GM23338 (cell line): ENCODE measurements at regions not wholly inside any gene's neighbourhood (a gene's known extent, or its start where the extent isn't known, plus 50 kb on each side); places are given as distances from the start of the nearest gene placed in this dataset.

Experiments
- ATAC-seq: fragments of 200-7000 bp; cut with Tn5 transposase; 3 replicates; pipeline ENCODE4 v1.9.1; 2020
- DNase-seq: peaks from one replicate; pipeline ENCODE4 v3.0.0-alpha.2; 2015; ENCODE audit warnings: low spot score
- H2AFZ ChIP-seq: fragments of 200-600 bp; sonication (generic); 2 replicates; pipeline ENCODE4 v1.8.0; 2016; ENCODE audit warnings: antibody characterized with exemption, mild to moderate bottlenecking, moderate library complexity
- H3F3A ChIP-seq: fragments of 200-600 bp; sonication (generic); replicated peaks from 2 replicates; pipeline ENCODE4 v1.8.0; 2017; ENCODE audit warnings: antibody characterized with exemption, mixed run types, low read depth
- H3K27ac ChIP-seq: fragments of 200-600 bp; sonication (generic); 2 replicates; pipeline ENCODE4 v1.6.1; 2016; ENCODE audit warnings: low read depth
- H3K27me3 ChIP-seq: fragments of 200-600 bp; sonication (generic); 2 replicates; pipeline ENCODE4 v1.8.0; 2016; ENCODE audit warnings: mild to moderate bottlenecking, mixed run types, moderate library complexity; ENCODE audit not compliant: insufficient read depth
- H3K36me3 ChIP-seq: fragments of 200-600 bp; sonication (generic); 2 replicates; pipeline ENCODE4 v1.8.0; 2016; ENCODE audit warnings: mild to moderate bottlenecking; ENCODE audit not compliant: insufficient read depth
- H3K4me1 ChIP-seq: fragments of 200-600 bp; sonication (generic); 2 replicates; pipeline ENCODE4 v1.8.0; 2016; ENCODE audit warnings: mild to moderate bottlenecking, moderate library complexity; ENCODE audit not compliant: insufficient read depth
- H3K4me2 ChIP-seq: fragments of 200-600 bp; sonication (generic); 2 replicates; pipeline ENCODE4 v1.7.1; 2017; ENCODE audit warnings: mixed run types
- H3K4me3 ChIP-seq: fragments of 200-600 bp; sonication (generic); 2 replicates; pipeline ENCODE4 v1.6.1; 2016; ENCODE audit warnings: mixed run types
- H3K79me2 ChIP-seq: fragments of 200-600 bp; sonication (generic); replicated peaks from 2 replicates; pipeline ENCODE4 v1.8.0; 2017; ENCODE audit warnings: mild to moderate bottlenecking; ENCODE audit not compliant: insufficient read depth
- H3K9me2 ChIP-seq: fragments of 200-600 bp; sonication (generic); 2 replicates; pipeline ENCODE4 v1.8.0; 2017; ENCODE audit not compliant: insufficient read depth
- H4K20me1 ChIP-seq: fragments of 200-600 bp; sonication (generic); replicated peaks from 2 replicates; pipeline ENCODE4 v1.8.0; 2017; ENCODE audit warnings: mild to moderate bottlenecking; ENCODE audit not compliant: insufficient read depth
- H3K27ac Mint-ChIP-seq: 2 replicates; pipeline ENCODE4 v1.8.0; 2020; ENCODE audit warnings: inconsistent platforms, mild to moderate bottlenecking, moderate library complexity, mixed read lengths
- H3K27me3 Mint-ChIP-seq: 3 replicates; pipeline ENCODE4 v1.8.0; 2022; ENCODE audit warnings: low read depth, mild to moderate bottlenecking, moderate library complexity, mixed read lengths, inconsistent platforms; ENCODE audit not compliant: insufficient read depth, poor library complexity
- H3K36me3 Mint-ChIP-seq: 3 replicates; pipeline ENCODE4 v1.8.0; 2021; ENCODE audit warnings: low read depth, mild to moderate bottlenecking, inconsistent platforms, moderate library complexity, mixed read lengths
- H3K4me1 Mint-ChIP-seq: 3 replicates; pipeline ENCODE4 v1.8.0; 2020; ENCODE audit warnings: mild to moderate bottlenecking, inconsistent platforms, mixed read lengths
- H3K4me3 Mint-ChIP-seq: 3 replicates; pipeline ENCODE4 v1.8.0; 2021; ENCODE audit warnings: moderate library complexity, mild to moderate bottlenecking, inconsistent platforms, mixed read lengths
- H3K9me3 Mint-ChIP-seq: 3 replicates; pipeline ENCODE4 v1.8.0; 2020; ENCODE audit warnings: moderate library complexity, mild to moderate bottlenecking, inconsistent platforms, mixed read lengths
- CREB1 ChIP-seq: fragments of 250-450 bp; sonication (Bioruptor Pico); IDR thresholded peaks from 2 replicates; pipeline ENCODE4 v1.5.0; 2020; ENCODE audit warnings: low read depth, mild to moderate bottlenecking, moderate library complexity
- ETS1 ChIP-seq: IDR thresholded peaks from 2 replicates; pipeline ENCODE4 v1.6.1; 2016; ENCODE audit warnings: antibody characterized with exemption
- JUNB ChIP-seq: IDR thresholded peaks from one replicate; pipeline ENCODE4 v1.6.1; 2016; ENCODE audit warnings: antibody characterized with exemption; ENCODE audit not compliant: unreplicated experiment
- NANOG ChIP-seq: IDR thresholded peaks from 2 replicates; pipeline ENCODE4 v1.6.1; 2016; ENCODE audit warnings: antibody characterized with exemption, borderline replicate concordance
- TF ChIP-seq, protein P1 (sequence below), 2 experiments: fragments of 200-600 bp in 1 of 2; sonication (generic) in 1 of 2; conservative IDR thresholded peaks; 2 replicates each; pipeline versions ENCODE4 v1.5.1 to v1.6.1; 2016 to 2017; ENCODE audit warnings: antibody characterized with exemption in 2 of 2, low read depth in 2 of 2, mild to moderate bottlenecking in 2 of 2, moderate library complexity in 1 of 2
- TF ChIP-seq, protein P2 (sequence below): fragments of 250-450 bp; sonication (Bioruptor Pico); IDR thresholded peaks from 2 replicates; pipeline ENCODE4 v1.5.0; 2020; ENCODE audit warnings: mild to moderate bottlenecking, moderate library complexity

GRCh38 chr1:195376190-195376589 is 1232.0 kb downstream of the KCNT2 start:
- Mint-ChIP-seq H3K27ac (no peak overlapping the region), H3K36me3 (no peaks in the 10 kb centered on the region), H3K9me3 (no peaks in the 10 kb centered on the region), H3K27me3 (no peaks in the 10 kb centered on the region), H3K4me1 (peaks cover 9% of the 10 kb centered on the region; the same call in 2 of the 3 replicates), H3K4me3 (no peak overlapping the region)
- Histone ChIP-seq H4K20me1 (no peaks in the 10 kb centered on the region), H3K9me2 (no peaks in the 10 kb centered on the region), H2AFZ (peak overlapping the region; percentile 76; the same call in 1 of the 2 replicates), H3F3A (no peaks in the 10 kb centered on the region), H3K79me2 (no peaks in the 10 kb centered on the region), H3K4me3 (no peak overlapping the region), H3K4me1 (no peaks in the 10 kb centered on the region), H3K27ac (no peak overlapping the region), H3K36me3 (no peaks in the 10 kb centered on the region), H3K27me3 (no peaks in the 10 kb centered on the region), H3K4me2 (no peak overlapping the region)
- peak; percentile 9 for DNase-seq
- TF ChIP-seq, protein P1, sequence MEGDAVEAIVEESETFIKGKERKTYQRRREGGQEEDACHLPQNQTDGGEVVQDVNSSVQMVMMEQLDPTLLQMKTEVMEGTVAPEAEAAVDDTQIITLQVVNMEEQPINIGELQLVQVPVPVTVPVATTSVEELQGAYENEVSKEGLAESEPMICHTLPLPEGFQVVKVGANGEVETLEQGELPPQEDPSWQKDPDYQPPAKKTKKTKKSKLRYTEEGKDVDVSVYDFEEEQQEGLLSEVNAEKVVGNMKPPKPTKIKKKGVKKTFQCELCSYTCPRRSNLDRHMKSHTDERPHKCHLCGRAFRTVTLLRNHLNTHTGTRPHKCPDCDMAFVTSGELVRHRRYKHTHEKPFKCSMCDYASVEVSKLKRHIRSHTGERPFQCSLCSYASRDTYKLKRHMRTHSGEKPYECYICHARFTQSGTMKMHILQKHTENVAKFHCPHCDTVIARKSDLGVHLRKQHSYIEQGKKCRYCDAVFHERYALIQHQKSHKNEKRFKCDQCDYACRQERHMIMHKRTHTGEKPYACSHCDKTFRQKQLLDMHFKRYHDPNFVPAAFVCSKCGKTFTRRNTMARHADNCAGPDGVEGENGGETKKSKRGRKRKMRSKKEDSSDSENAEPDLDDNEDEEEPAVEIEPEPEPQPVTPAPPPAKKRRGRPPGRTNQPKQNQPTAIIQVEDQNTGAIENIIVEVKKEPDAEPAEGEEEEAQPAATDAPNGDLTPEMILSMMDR (conservative IDR thresholded peaks at IDR 0.05; ENCODE audit: low read depth in 2 of 2), result peak; percentile 42 to 44
- TF ChIP-seq NANOG, result no peak
- no peak for ATAC-seq

- Mint-ChIP-seq H3K4me3 (no peak overlapping the region), H3K9me3 (no peaks in the 10 kb centered on the region), H3K36me3 (no peaks in the 10 kb centered on the region), H3K27ac (no peak overlapping the region), H3K4me1 (peaks cover 9% of the 10 kb centered on the region; the same call in 2 of the 3 replicates), H3K27me3 (no peaks in the 10 kb centered on the region)
- DNase-seq (no peak), ATAC-seq (no peak)
- no peak overlapping the region for H3K27ac ChIP-seq
- no peaks in the 10 kb centered on the region for H3F3A ChIP-seq
- no peak overlapping the region for H3K4me2 ChIP-seq
- no peaks in the 10 kb centered on the region for H4K20me1 ChIP-seq
- H2AFZ ChIP-seq, result no peak overlapping the region
- no peaks in the 10 kb centered on the region for H3K79me2 ChIP-seq
- H3K4me1 ChIP-seq, result no peaks in the 10 kb centered on the region
- no peaks in the 10 kb centered on the region for H3K27me3 ChIP-seq
- TF ChIP-seq, protein P2, sequence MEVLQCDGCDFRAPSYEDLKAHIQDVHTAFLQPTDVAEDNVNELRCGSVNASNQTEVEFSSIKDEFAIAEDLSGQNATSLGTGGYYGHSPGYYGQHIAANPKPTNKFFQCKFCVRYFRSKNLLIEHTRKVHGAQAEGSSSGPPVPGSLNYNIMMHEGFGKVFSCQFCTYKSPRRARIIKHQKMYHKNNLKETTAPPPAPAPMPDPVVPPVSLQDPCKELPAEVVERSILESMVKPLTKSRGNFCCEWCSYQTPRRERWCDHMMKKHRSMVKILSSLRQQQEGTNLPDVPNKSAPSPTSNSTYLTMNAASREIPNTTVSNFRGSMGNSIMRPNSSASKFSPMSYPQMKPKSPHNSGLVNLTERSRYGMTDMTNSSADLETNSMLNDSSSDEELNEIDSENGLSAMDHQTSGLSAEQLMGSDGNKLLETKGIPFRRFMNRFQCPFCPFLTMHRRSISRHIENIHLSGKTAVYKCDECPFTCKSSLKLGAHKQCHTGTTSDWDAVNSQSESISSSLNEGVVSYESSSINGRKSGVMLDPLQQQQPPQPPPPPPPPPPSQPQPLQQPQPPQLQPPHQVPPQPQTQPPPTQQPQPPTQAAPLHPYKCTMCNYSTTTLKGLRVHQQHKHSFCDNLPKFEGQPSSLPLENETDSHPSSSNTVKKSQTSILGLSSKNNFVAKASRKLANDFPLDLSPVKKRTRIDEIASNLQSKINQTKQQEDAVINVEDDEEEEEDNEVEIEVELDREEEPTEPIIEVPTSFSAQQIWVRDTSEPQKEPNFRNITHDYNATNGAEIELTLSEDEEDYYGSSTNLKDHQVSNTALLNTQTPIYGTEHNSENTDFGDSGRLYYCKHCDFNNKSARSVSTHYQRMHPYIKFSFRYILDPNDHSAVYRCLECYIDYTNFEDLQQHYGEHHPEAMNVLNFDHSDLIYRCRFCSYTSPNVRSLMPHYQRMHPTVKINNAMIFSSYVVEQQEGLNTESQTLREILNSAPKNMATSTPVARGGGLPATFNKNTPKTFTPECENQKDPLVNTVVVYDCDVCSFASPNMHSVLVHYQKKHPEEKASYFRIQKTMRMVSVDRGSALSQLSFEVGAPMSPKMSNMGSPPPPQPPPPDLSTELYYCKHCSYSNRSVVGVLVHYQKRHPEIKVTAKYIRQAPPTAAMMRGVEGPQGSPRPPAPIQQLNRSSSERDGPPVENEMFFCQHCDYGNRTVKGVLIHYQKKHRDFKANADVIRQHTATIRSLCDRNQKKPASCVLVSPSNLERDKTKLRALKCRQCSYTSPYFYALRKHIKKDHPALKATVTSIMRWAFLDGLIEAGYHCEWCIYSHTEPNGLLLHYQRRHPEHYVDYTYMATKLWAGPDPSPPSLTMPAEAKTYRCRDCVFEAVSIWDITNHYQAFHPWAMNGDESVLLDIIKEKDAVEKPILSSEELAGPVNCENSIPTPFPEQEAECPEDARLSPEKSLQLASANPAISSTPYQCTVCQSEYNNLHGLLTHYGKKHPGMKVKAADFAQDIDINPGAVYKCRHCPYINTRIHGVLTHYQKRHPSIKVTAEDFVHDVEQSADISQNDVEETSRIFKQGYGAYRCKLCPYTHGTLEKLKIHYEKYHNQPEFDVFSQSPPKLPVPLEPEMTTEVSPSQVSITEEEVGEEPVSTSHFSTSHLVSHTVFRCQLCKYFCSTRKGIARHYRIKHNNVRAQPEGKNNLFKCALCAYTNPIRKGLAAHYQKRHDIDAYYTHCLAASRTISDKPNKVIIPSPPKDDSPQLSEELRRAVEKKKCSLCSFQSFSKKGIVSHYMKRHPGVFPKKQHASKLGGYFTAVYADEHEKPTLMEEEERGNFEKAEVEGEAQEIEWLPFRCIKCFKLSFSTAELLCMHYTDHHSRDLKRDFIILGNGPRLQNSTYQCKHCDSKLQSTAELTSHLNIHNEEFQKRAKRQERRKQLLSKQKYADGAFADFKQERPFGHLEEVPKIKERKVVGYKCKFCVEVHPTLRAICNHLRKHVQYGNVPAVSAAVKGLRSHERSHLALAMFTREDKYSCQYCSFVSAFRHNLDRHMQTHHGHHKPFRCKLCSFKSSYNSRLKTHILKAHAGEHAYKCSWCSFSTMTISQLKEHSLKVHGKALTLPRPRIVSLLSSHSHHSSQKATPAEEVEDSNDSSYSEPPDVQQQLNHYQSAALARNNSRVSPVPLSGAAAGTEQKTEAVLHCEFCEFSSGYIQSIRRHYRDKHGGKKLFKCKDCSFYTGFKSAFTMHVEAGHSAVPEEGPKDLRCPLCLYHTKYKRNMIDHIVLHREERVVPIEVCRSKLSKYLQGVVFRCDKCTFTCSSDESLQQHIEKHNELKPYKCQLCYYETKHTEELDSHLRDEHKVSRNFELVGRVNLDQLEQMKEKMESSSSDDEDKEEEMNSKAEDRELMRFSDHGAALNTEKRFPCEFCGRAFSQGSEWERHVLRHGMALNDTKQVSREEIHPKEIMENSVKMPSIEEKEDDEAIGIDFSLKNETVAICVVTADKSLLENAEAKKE (CRISPR knock-in tag), result no peak
- no peak for TF ChIP-seq ETS1
- no peak for TF ChIP-seq JUNB
- TF ChIP-seq CREB1 (CRISPR knock-in tag), result no peak
- TF ChIP-seq, protein P1 (conservative IDR thresholded peaks at IDR 0.05; ENCODE audit: low read depth in 2 of 2), result no peak
- H3K9me2 ChIP-seq, result no peaks in the 10 kb centered on the region
- no peak overlapping the region for H3K4me3 ChIP-seq
- H3K36me3 ChIP-seq, result no peaks in the 10 kb centered on the region
Measured at GRCh38 chr1:195373856-195374255, 1234.4 kb downstream of the KCNT2 start.
